Esophagus muscularis mucosa (tissue), 4 donors: ENCODE measurements at regions not wholly inside any gene's neighbourhood (a gene's known extent, or its start where the extent isn't known, plus 50 kb on each side); places are given as distances from the start of the nearest gene placed in this dataset.

Experiments
- DNase-seq: peaks from one replicate; pipeline ENCODE4 v3.0.0-alpha.2; 2017; ENCODE audit errors: extremely low spot score
- H3K27ac ChIP-seq, 4 donors: fragments of 200-600 bp; sonication (generic); replicated peaks in 1 of 4; 1 replicate in 3 of 4; 2 replicates in 1 of 4; pipeline ENCODE4 v1.5.1; 2016 to 2019; ENCODE audit warnings: mild to moderate bottlenecking in 1 of 4
- H3K27me3 ChIP-seq, 4 donors: fragments of 200-600 bp; sonication (generic); one replicate each; pipeline versions ENCODE4 v1.5.1 to v1.6.0; 2016 to 2019
- H3K36me3 ChIP-seq, 4 donors: fragments of 200-600 bp; sonication (generic); one replicate each; pipeline ENCODE4 v1.5.1; 2016 to 2019
- H3K4me1 ChIP-seq, 4 donors: fragments of 200-600 bp; sonication (generic); one replicate each; pipeline ENCODE4 v1.5.1; 2016 to 2019
- H3K4me3 ChIP-seq, 4 donors: fragments of 200-600 bp; sonication (generic); 1 replicate in 2 of 4; 2 replicates in 2 of 4; pipeline ENCODE4 v1.5.1; 2016 to 2019; ENCODE audit warnings: mild to moderate bottlenecking in 4 of 4, moderate library complexity in 1 of 4
- H3K9me3 ChIP-seq, 4 donors: fragments of 200-600 bp; sonication (generic); 1 replicate in 3 of 4; 2 replicates in 1 of 4; pipeline ENCODE4 v1.5.1; 2016 to 2019
- CTCF ChIP-seq, 3 experiments: fragments of 200-600 bp in 2 of 3; fragments of 450-650 bp in 1 of 3; sonication (generic) in 2 of 3; IDR thresholded peaks; one replicate each; pipeline ENCODE4 v1.5.1; 2017 to 2019; ENCODE audit warnings: antibody characterized with exemption in 3 of 3, mild to moderate bottlenecking in 2 of 3, moderate library complexity in 1 of 3
- EP300 ChIP-seq: sonication (generic); formaldehyde crosslinking; IDR thresholded peaks from one replicate; pipeline ENCODE4 v1.6.1; 2017; ENCODE audit warnings: antibody characterized with exemption
- POLR2A ChIP-seq: fragments of 450-650 bp; IDR thresholded peaks from one replicate; pipeline ENCODE4 v1.6.1; 2017; ENCODE audit warnings: antibody characterized with exemption, moderate library complexity, mild to moderate bottlenecking, low read depth
- POLR2AphosphoS5 ChIP-seq, 2 donors: sonication (generic); formaldehyde crosslinking; IDR thresholded peaks; one replicate each; pipeline ENCODE4 v1.6.1; 2017; ENCODE audit warnings: antibody characterized with exemption in 2 of 2
- WGBS: methylation state at CpG from one replicate; pipeline ENCODE4 v1.1.5; 2018; 5-methylcytosine and 5-hydroxymethylcytosine counted together
- intact Hi-C: fragments of 100-400 bp; cut with DNase I; formaldehyde crosslinking; loops from one replicate; pipeline ENCODE4 v1.15.1; 2023

DNA sequence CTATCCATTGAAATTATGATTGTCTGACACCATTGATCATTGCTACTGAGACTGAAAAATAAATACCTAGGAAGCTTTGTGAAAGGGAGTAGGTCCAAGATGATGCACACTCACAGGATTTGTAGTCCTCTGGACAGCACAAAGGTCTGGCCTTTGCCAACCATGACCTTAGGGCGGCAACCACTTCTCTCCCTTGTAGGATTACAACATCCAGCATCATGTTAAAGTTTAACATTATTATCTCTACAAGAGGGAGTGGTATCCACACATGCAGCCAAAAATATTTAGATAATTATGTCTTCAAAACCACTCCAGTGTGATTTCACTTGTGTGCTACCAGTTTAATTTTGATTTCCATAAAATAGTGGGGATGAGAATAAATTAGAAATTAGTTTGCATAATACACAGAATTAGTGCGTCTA is 51.1 kb upstream of the NHSL1 start:
- Histone ChIP-seq H3K27me3 (no peaks in the 10 kb centered on the region), H3K4me1 (peaks cover 10 to 22% (median 16%) of the 10 kb centered on the region in 4 donors), H3K36me3 (no peaks in the 10 kb centered on the region), H3K4me3 (no peak overlapping the region), H3K27ac (no peak overlapping the region), H3K9me3 (no peaks in the 10 kb centered on the region)
- no peak for DNase-seq
- no peak for TF ChIP-seq POLR2A
- no peak for TF ChIP-seq EP300
- no peak for TF ChIP-seq POLR2AphosphoS5 (IDR thresholded peaks at IDR 0.05)
- no peak for TF ChIP-seq CTCF (IDR thresholded peaks at IDR 0.05)
- intact Hi-C loops: no loop called here
- 92% methylated on average over 2 of the region's 2 CpGs for WGBS

DNA sequence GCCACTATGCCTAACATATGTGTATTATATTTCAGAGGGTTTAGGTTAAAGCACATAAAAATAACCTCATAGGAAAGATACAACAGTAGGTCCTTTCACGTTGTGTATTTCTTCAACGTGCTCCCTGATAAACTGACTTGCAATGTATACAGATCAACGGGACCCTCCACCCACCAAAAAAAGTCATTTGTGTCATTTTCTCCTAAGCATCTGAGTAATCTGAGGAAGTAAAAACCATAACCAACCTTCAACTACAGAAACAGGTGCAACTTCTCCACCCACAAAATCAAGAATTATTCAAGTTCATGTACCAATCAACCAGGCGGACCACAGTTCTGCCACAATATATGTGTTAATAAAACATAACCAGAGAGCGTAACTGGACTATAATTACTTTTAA is 54.9 kb upstream of the NHSL1 start:
- no peaks in the 10 kb centered on the region for H3K9me3 ChIP-seq
- H3K27me3 ChIP-seq: no peaks in the 10 kb centered on the region
- H3K4me3 ChIP-seq: no peak overlapping the region
- no peaks in the 10 kb centered on the region for H3K36me3 ChIP-seq
- H3K4me1 ChIP-seq: peaks cover 12 to 16% (median 13%) of the 10 kb centered on the region in 4 donors
- intact Hi-C loops: no loop called here
- no peak overlapping the region for H3K27ac ChIP-seq
- no peak for DNase-seq
- 89% methylated on average over 5 of the region's 5 CpGs for WGBS
- TF ChIP-seq EP300: no peak
- no peak for TF ChIP-seq POLR2AphosphoS5 (IDR thresholded peaks at IDR 0.05)
- TF ChIP-seq CTCF (IDR thresholded peaks at IDR 0.05): no peak
- TF ChIP-seq POLR2A: no peak

- H3K27ac ChIP-seq: peak overlapping the region in 2 of 4 donors; percentile 13 to 15
- no peak for TF ChIP-seq POLR2A
- no peak for TF ChIP-seq POLR2AphosphoS5 (IDR thresholded peaks at IDR 0.05)
- no peak for TF ChIP-seq CTCF (IDR thresholded peaks at IDR 0.05)
- TF ChIP-seq EP300: no peak
- 57% methylated on average over 5 of the region's 5 CpGs for WGBS
Measured at GRCh38 chr6:138555421-138555988, 56.2 kb upstream of the NHSL1 start.

GRCh38 chr6:138557147-138557546 is 57.9 kb upstream of the NHSL1 start:
- intact Hi-C loops: no loop called here
- WGBS: 95% methylated on average over 5 of the region's 5 CpGs
- no peaks in the 10 kb centered on the region for H3K9me3 ChIP-seq
- no peak overlapping the region for H3K4me3 ChIP-seq
- TF ChIP-seq CTCF (IDR thresholded peaks at IDR 0.05) (no peak), POLR2A (no peak), EP300 (no peak), POLR2AphosphoS5 (IDR thresholded peaks at IDR 0.05) (no peak)
- no peak overlapping the region for H3K27ac ChIP-seq
- H3K27me3 ChIP-seq: no peaks in the 10 kb centered on the region
- peaks cover 12 to 16% (median 13%) of the 10 kb centered on the region in 4 donors for H3K4me1 ChIP-seq
- no peaks in the 10 kb centered on the region for H3K36me3 ChIP-seq
- DNase-seq: no peak

More at GRCh38 chr6:138555421-138555988, 56.2 kb upstream of the NHSL1 start:
- Histone ChIP-seq H3K36me3 (no peaks in the 10 kb centered on the region), H3K9me3 (no peaks in the 10 kb centered on the region), H3K4me3 (no peak overlapping the region), H3K27me3 (no peaks in the 10 kb centered on the region), H3K4me1 (peaks cover 12 to 16% (median 13%) of the 10 kb centered on the region in 4 donors)
- no peak for DNase-seq
- intact Hi-C loops: no loop called here

DNA sequence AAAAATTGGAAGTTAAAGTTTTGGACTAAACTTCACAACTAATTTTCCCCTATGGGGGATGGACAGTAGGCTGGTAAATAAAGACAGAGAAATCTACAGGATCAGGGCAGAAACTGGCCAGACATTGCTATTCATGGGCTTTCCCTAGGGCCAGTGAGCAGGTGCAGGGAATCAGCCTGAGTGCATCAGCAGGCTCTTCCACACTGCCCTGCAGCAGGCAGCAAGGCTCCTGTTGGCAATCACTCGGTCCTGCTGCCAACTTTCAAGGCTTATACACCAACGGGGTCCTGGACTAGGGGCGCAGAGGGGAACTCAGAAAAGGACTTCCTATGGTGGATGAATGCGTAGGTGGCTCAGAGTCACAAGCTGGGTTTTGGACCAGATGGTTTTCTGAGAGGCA is 59.8 kb upstream of the NHSL1 start:
- intact Hi-C loops: no loop called here

More for the DNA sequence above, 59.8 kb upstream of the NHSL1 start:
- H3K27me3 ChIP-seq: no peaks in the 10 kb centered on the region
- TF ChIP-seq POLR2A: no peak
- TF ChIP-seq CTCF (IDR thresholded peaks at IDR 0.05): no peak
- TF ChIP-seq EP300: no peak
- no peak for TF ChIP-seq POLR2AphosphoS5 (IDR thresholded peaks at IDR 0.05)
- no peak overlapping the region for H3K4me3 ChIP-seq
- peaks cover 12 to 16% (median 13%) of the 10 kb centered on the region in 4 donors for H3K4me1 ChIP-seq
- no peak for DNase-seq
- H3K27ac ChIP-seq: no peak overlapping the region
- H3K9me3 ChIP-seq: no peaks in the 10 kb centered on the region
- 94% methylated on average over 4 of the region's 4 CpGs for WGBS
- H3K36me3 ChIP-seq: no peaks in the 10 kb centered on the region
